Uterus (tissue), 2 donors: ENCODE measurements at regions not wholly inside any gene's neighbourhood (a gene's known extent, or its start where the extent isn't known, plus 50 kb on each side); places are given as distances from the start of the nearest gene placed in this dataset.

ENCODE experiments used
- POLR2A ChIP-seq, 2 donors: fragments of 450-650 bp; IDR thresholded peaks; one replicate each; pipeline ENCODE4 v1.6.1; 2016; ENCODE audit warnings: antibody characterized with exemption in 2 of 2, mild to moderate bottlenecking in 1 of 2, moderate library complexity in 1 of 2
- TF ChIP-seq, protein P1 (sequence below), 4 experiments: fragments of 200-600 bp in 2 of 4; fragments of 450-650 bp in 2 of 4; sonication (generic) in 2 of 4; IDR thresholded peaks; one replicate each; pipeline ENCODE4 v1.5.1; 2016 to 2019; ENCODE audit warnings: antibody characterized with exemption in 4 of 4, mild to moderate bottlenecking in 2 of 4, moderate library complexity in 1 of 4

- TF ChIP-seq, protein P1, sequence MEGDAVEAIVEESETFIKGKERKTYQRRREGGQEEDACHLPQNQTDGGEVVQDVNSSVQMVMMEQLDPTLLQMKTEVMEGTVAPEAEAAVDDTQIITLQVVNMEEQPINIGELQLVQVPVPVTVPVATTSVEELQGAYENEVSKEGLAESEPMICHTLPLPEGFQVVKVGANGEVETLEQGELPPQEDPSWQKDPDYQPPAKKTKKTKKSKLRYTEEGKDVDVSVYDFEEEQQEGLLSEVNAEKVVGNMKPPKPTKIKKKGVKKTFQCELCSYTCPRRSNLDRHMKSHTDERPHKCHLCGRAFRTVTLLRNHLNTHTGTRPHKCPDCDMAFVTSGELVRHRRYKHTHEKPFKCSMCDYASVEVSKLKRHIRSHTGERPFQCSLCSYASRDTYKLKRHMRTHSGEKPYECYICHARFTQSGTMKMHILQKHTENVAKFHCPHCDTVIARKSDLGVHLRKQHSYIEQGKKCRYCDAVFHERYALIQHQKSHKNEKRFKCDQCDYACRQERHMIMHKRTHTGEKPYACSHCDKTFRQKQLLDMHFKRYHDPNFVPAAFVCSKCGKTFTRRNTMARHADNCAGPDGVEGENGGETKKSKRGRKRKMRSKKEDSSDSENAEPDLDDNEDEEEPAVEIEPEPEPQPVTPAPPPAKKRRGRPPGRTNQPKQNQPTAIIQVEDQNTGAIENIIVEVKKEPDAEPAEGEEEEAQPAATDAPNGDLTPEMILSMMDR (IDR thresholded peaks at IDR 0.05), result no peak
- no peak for TF ChIP-seq POLR2A (IDR thresholded peaks at IDR 0.05)
Measured at GRCh38 chr1:87648323-87649119, 319.8 kb downstream of the LMO4 start.
